CD14-positive monocyte (primary cell): ENCODE measurements at regions not wholly inside any gene's neighbourhood (a gene's known extent, or its start where the extent isn't known, plus 50 kb on each side); places are given as distances from the start of the nearest gene placed in this dataset.

Experiments used
- DNase-seq, 3 donors: peaks; one replicate each; pipeline ENCODE4 v3.0.0-alpha.2; 2011 to 2022
- H2AFZ ChIP-seq: 2 replicates; pipeline ENCODE4 v1.6.0; 2012; ENCODE audit warnings: mild to moderate bottlenecking, low read depth, low read length, inconsistent platforms; ENCODE audit not compliant: insufficient read depth, poor library complexity, severe bottlenecking
- H3K27ac ChIP-seq, 2 donors: 1 replicate in 1 of 2; 2 replicates in 1 of 2; pipeline ENCODE4 v1.5.1; 2012 to 2013; ENCODE audit warnings: low read length in 2 of 2, control low read depth in 1 of 2, inconsistent platforms in 1 of 2, low read depth in 1 of 2, mild to moderate bottlenecking in 1 of 2
- H3K27me3 ChIP-seq, 2 donors: one replicate each; pipeline versions ENCODE4 v1.6.0 to v1.6.1; 2011 to 2013; ENCODE audit warnings: low read length in 2 of 2; ENCODE audit not compliant: control insufficient read depth in 2 of 2, insufficient read depth in 2 of 2
- H3K36me3 ChIP-seq, 2 donors: replicated peaks in 1 of 2; 1 replicate in 1 of 2; 2 replicates in 1 of 2; pipeline versions ENCODE4 v1.5.1 to v1.6.1; 2012 to 2013; ENCODE audit warnings: low read length in 2 of 2, control low read depth in 1 of 2, inconsistent platforms in 1 of 2, mild to moderate bottlenecking in 1 of 2; ENCODE audit not compliant: insufficient read depth in 2 of 2, control insufficient read depth in 1 of 2
- H3K4me1 ChIP-seq, 2 donors: 1 replicate in 1 of 2; 2 replicates in 1 of 2; pipeline versions ENCODE4 v1.5.1 to v1.6.1; 2012 to 2013; ENCODE audit warnings: low read length in 2 of 2, control low read depth in 1 of 2, inconsistent platforms in 1 of 2, mild to moderate bottlenecking in 1 of 2, moderate library complexity in 1 of 2; ENCODE audit not compliant: insufficient read depth in 2 of 2, control insufficient read depth in 1 of 2
- H3K4me2 ChIP-seq: replicated peaks from 2 replicates; pipeline ENCODE3; 2012; ENCODE audit warnings: low read length, moderate library complexity, mild to moderate bottlenecking; ENCODE audit not compliant: poor library complexity, severe bottlenecking; ENCODE audit errors: extremely low read depth
- H3K4me3 ChIP-seq, 3 experiments: fragments of 200-600 bp in 1 of 3; sonication (generic) in 1 of 3; replicated peaks in 1 of 3; 1 replicate in 2 of 3; 2 replicates in 1 of 3; pipeline ENCODE4 v1.5.1; 2011 to 2013; ENCODE audit warnings: low read length in 3 of 3, mild to moderate bottlenecking in 3 of 3, control low read depth in 2 of 3, low read depth in 2 of 3, inconsistent platforms in 1 of 3, moderate library complexity in 1 of 3
- H3K79me2 ChIP-seq: 2 replicates; pipeline ENCODE4 v1.6.0; 2012; ENCODE audit warnings: mild to moderate bottlenecking, control low read depth, inconsistent platforms, low read length, moderate library complexity; ENCODE audit not compliant: insufficient read depth
- H3K9ac ChIP-seq: 2 replicates; pipeline ENCODE4 v1.6.0; 2017; ENCODE audit warnings: low read length, mild to moderate bottlenecking; ENCODE audit not compliant: insufficient read depth, poor library complexity, severe bottlenecking
- H3K9me3 ChIP-seq, 2 donors: replicated peaks in 1 of 2; 1 replicate in 1 of 2; 2 replicates in 1 of 2; pipeline versions ENCODE4 v1.5.1 to v1.6.1; 2012 to 2013; ENCODE audit warnings: low read length in 2 of 2, control low read depth in 1 of 2; ENCODE audit not compliant: control insufficient read depth in 1 of 2, insufficient read depth in 1 of 2
- H4K20me1 ChIP-seq: 2 replicates; pipeline ENCODE4 v1.6.0; 2012; ENCODE audit warnings: mild to moderate bottlenecking, low read length, control low read depth, moderate library complexity; ENCODE audit not compliant: insufficient read depth
- H3K27ac Mint-ChIP-seq, 7 donors: one replicate each; pipeline ENCODE4 v1.8.0; 2020; ENCODE audit warnings: mild to moderate bottlenecking in 7 of 7, mixed read lengths in 7 of 7, moderate library complexity in 6 of 7, inconsistent platforms in 2 of 7
- H3K27me3 Mint-ChIP-seq, 3 donors: one replicate each; pipeline ENCODE4 v1.8.0; 2021 to 2022; ENCODE audit warnings: low read depth in 3 of 3, mild to moderate bottlenecking in 3 of 3, mixed read lengths in 3 of 3, moderate library complexity in 3 of 3, inconsistent platforms in 1 of 3
- H3K36me3 Mint-ChIP-seq, 2 donors: one replicate each; pipeline ENCODE4 v1.8.0; 2020; ENCODE audit warnings: mixed read lengths in 2 of 2, inconsistent platforms in 1 of 2, mild to moderate bottlenecking in 1 of 2
- H3K4me1 Mint-ChIP-seq: one replicate; pipeline ENCODE4 v1.8.0; 2020; ENCODE audit warnings: mild to moderate bottlenecking, mixed read lengths
- H3K4me3 Mint-ChIP-seq, 2 donors: one replicate each; pipeline ENCODE4 v1.8.0; 2020; ENCODE audit warnings: mild to moderate bottlenecking in 2 of 2, mixed read lengths in 2 of 2, moderate library complexity in 1 of 2
- H3K9me3 Mint-ChIP-seq, 7 donors: one replicate each; pipeline ENCODE4 v1.8.0; 2020 to 2022; ENCODE audit warnings: mixed read lengths in 7 of 7, mild to moderate bottlenecking in 6 of 7, moderate library complexity in 6 of 7, inconsistent platforms in 2 of 7
- WGBS: methylation state at CpG from one replicate; pipeline ENCODE4 v1.1.5; 2013; ENCODE audit warnings: missing lambda C conversion rate; ENCODE audit not compliant: insufficient coverage; 5-methylcytosine and 5-hydroxymethylcytosine counted together
- intact Hi-C, 2 donors: fragments of 100-400 bp; cut with micrococcal nuclease; formaldehyde crosslinking; loops; one replicate each; pipeline versions ENCODE4 v1.15.0 to v1.15.1; 2023
- TF ChIP-seq, protein P1 (sequence below): fragments of 200-600 bp; IDR thresholded peaks from one replicate; pipeline ENCODE4 v1.8.0; 2022; ENCODE audit warnings: antibody characterized with exemption, mild to moderate bottlenecking

DNA sequence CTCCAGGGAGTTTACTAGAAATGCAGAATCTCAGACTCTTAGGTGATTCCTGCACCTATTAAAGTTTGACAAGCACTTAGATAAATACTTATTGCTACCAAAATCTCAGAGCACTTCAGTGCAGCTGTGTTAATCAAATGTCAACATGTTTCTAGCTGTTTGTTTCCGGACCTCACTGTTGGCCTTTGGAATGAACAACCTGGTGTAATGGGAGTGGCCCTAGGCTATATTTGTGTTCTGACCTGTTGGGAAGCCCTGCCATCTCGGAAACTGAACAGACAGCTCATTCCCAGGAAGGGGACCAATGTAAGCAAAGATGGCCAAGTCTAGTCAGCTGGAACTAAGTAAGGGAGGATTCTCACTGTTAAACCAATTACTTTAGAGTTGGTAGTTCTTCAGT lies 145.0 kb upstream of the SLC28A3 start:
- no peak overlapping the region for H2AFZ ChIP-seq
- DNase-seq: no peak
- H3K9ac ChIP-seq: no peak overlapping the region
- no peaks in the 10 kb centered on the region for H3K79me2 ChIP-seq
- 90% methylated on average over 2 of the region's 2 CpGs for WGBS
- no peak overlapping the region for H3K4me3 ChIP-seq
- Mint-ChIP-seq H3K4me3 (no peak overlapping the region), H3K36me3 (no peaks in the 10 kb centered on the region), H3K4me1 (no peaks in the 10 kb centered on the region), H3K27me3 (no peaks in the 10 kb centered on the region), H3K27ac (no peak overlapping the region), H3K9me3 (peaks cover 0 to 2% (median 0%) of the 10 kb centered on the region in 7 donors)
- TF ChIP-seq, protein P1, sequence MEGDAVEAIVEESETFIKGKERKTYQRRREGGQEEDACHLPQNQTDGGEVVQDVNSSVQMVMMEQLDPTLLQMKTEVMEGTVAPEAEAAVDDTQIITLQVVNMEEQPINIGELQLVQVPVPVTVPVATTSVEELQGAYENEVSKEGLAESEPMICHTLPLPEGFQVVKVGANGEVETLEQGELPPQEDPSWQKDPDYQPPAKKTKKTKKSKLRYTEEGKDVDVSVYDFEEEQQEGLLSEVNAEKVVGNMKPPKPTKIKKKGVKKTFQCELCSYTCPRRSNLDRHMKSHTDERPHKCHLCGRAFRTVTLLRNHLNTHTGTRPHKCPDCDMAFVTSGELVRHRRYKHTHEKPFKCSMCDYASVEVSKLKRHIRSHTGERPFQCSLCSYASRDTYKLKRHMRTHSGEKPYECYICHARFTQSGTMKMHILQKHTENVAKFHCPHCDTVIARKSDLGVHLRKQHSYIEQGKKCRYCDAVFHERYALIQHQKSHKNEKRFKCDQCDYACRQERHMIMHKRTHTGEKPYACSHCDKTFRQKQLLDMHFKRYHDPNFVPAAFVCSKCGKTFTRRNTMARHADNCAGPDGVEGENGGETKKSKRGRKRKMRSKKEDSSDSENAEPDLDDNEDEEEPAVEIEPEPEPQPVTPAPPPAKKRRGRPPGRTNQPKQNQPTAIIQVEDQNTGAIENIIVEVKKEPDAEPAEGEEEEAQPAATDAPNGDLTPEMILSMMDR: no peak
- no peaks in the 10 kb centered on the region for H3K27me3 ChIP-seq
- no peaks in the 10 kb centered on the region for H4K20me1 ChIP-seq
- H3K27ac ChIP-seq: no peak overlapping the region
- no peak overlapping the region for H3K4me2 ChIP-seq
- H3K36me3 ChIP-seq: no peaks in the 10 kb centered on the region
- H3K4me1 ChIP-seq: no peaks in the 10 kb centered on the region
- no peaks in the 10 kb centered on the region for H3K9me3 ChIP-seq
- intact Hi-C loops: no loop called here

DNA sequence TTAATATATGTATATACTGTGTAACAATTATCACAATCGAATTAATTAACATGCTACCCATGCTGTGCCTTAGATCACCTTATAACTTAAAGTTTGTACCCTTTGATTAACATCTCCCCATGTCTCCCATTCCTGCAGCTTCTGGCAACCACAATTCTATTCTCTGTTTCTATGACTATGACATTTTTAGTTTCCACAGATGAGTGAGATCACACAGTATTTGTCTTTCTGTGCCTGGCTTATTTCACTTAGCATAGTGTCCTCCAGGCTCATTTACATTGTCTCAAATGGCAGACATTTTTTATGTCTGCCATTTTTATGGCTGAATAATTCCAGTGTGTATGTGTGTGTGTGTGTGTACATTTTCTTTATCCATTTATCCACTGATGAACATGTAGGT lies 146.1 kb upstream of the SLC28A3 start:
- H3K9me3 Mint-ChIP-seq: peaks cover 0 to 2% (median 0%) of the 10 kb centered on the region in 7 donors

More for the DNA sequence above, 146.1 kb upstream of the SLC28A3 start:
- no peaks in the 10 kb centered on the region for H3K4me1 ChIP-seq
- H3K4me2 ChIP-seq: no peak overlapping the region
- no peaks in the 10 kb centered on the region for H3K36me3 ChIP-seq
- Mint-ChIP-seq H3K27ac (no peak overlapping the region), H3K27me3 (no peaks in the 10 kb centered on the region), H3K36me3 (no peaks in the 10 kb centered on the region), H3K4me1 (no peaks in the 10 kb centered on the region), H3K4me3 (no peak overlapping the region)
- no peaks in the 10 kb centered on the region for H3K79me2 ChIP-seq
- TF ChIP-seq, protein P1: no peak
- H2AFZ ChIP-seq: no peak overlapping the region
- H3K27me3 ChIP-seq: no peaks in the 10 kb centered on the region
- no peak overlapping the region for H3K9ac ChIP-seq
- H4K20me1 ChIP-seq: no peaks in the 10 kb centered on the region
- WGBS: no CpG with 5 or more reads among the region's 1 CpG
- H3K27ac ChIP-seq: no peak overlapping the region
- H3K9me3 ChIP-seq: no peaks in the 10 kb centered on the region
- DNase-seq: no peak
- H3K4me3 ChIP-seq: no peak overlapping the region
- intact Hi-C loops: no loop called here
